Gastroesophageal sphincter (tissue), 4 donors: ENCODE measurements at regions not wholly inside any gene's neighbourhood (a gene's known extent, or its start where the extent isn't known, plus 50 kb on each side); places are given as distances from the start of the nearest gene placed in this dataset.

Source experiments
- ATAC-seq: fragments of 150-250 bp; one replicate; pipeline ENCODE4 v1.9.1; 2016; ENCODE audit warnings: mild to moderate bottlenecking, moderate library complexity
- H3K27ac ChIP-seq, 4 donors: fragments of 200-600 bp; sonication (generic) in 3 of 4; 1 replicate in 3 of 4; 2 replicates in 1 of 4; pipeline ENCODE4 v1.5.1; 2016 to 2019
- H3K27me3 ChIP-seq: fragments of 200-600 bp; sonication (generic); one replicate; pipeline ENCODE4 v1.5.1; 2019
- H3K36me3 ChIP-seq, 2 donors: fragments of 200-600 bp; sonication (generic); one replicate each; pipeline ENCODE4 v1.5.1; 2019; ENCODE audit warnings: control low read depth in 1 of 2
- H3K4me1 ChIP-seq, 3 donors: fragments of 200-600 bp; sonication (generic); 1 replicate in 2 of 3; 2 replicates in 1 of 3; pipeline ENCODE4 v1.5.1; 2016 to 2019; ENCODE audit warnings: control low read depth in 2 of 3
- H3K4me3 ChIP-seq, 2 donors: fragments of 200-600 bp; sonication (generic); one replicate each; pipeline ENCODE4 v1.5.1; 2019; ENCODE audit warnings: mild to moderate bottlenecking in 1 of 2, moderate library complexity in 1 of 2
- H3K9me3 ChIP-seq, 3 donors: fragments of 200-600 bp; sonication (generic); one replicate each; pipeline ENCODE4 v1.5.1; 2017 to 2019; ENCODE audit warnings: control low read depth in 2 of 3
- EP300 ChIP-seq: sonication (generic); formaldehyde crosslinking; IDR thresholded peaks from one replicate; pipeline ENCODE4 v1.6.1; 2017; ENCODE audit warnings: antibody characterized with exemption, mild to moderate bottlenecking
- POLR2A ChIP-seq, 2 donors: fragments of 450-650 bp; IDR thresholded peaks; one replicate each; pipeline ENCODE4 v1.6.1; 2017; ENCODE audit warnings: antibody characterized with exemption in 2 of 2, mild to moderate bottlenecking in 2 of 2, moderate library complexity in 1 of 2
- POLR2AphosphoS5 ChIP-seq: sonication (generic); formaldehyde crosslinking; IDR thresholded peaks from one replicate; pipeline ENCODE4 v1.6.1; 2017; ENCODE audit warnings: antibody characterized with exemption
- WGBS, 2 donors: methylation state at CpG; one replicate each; pipeline ENCODE4 v1.1.5; 2018; ENCODE audit warnings: low coverage in 1 of 2; 5-methylcytosine and 5-hydroxymethylcytosine counted together
- TF ChIP-seq, protein P1 (sequence below), 4 experiments: fragments of 200-600 bp in 2 of 4; fragments of 450-650 bp in 2 of 4; sonication (generic) in 1 of 4; IDR thresholded peaks; one replicate each; pipeline ENCODE4 v1.5.1; 2017 to 2019; ENCODE audit warnings: antibody characterized with exemption in 4 of 4, mild to moderate bottlenecking in 2 of 4, moderate library complexity in 2 of 4

DNA sequence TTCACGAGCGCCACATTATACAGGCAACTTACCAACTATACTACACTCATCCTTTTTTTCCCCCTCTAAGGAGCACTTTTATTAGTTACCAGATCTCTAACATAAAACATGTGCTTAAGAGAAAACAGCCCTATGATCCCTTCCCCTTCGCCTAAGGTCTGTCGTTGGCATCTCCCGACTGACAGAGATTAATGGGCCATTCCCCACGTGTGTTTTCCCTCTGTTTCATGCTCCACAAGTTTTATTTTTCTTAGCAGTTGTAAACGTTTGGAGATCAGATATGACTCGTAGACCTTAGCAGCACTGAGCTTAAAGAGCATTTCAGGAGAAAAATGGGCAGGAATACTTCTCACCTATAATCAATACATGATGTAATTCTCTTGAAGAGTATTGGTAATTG lies 51.4 kb upstream of the FZD10 start:
- H3K4me1 ChIP-seq: no peaks in the 10 kb centered on the region
- no peak overlapping the region for H3K4me3 ChIP-seq
- no peak overlapping the region for H3K27ac ChIP-seq
- H3K9me3 ChIP-seq: peaks cover 0 to 5% (median 0%) of the 10 kb centered on the region in 3 donors
- no peak for ATAC-seq
- WGBS, 2 donors: 41 to 46% methylated on average over 8 of the region's 8 CpGs
- TF ChIP-seq, protein P1, sequence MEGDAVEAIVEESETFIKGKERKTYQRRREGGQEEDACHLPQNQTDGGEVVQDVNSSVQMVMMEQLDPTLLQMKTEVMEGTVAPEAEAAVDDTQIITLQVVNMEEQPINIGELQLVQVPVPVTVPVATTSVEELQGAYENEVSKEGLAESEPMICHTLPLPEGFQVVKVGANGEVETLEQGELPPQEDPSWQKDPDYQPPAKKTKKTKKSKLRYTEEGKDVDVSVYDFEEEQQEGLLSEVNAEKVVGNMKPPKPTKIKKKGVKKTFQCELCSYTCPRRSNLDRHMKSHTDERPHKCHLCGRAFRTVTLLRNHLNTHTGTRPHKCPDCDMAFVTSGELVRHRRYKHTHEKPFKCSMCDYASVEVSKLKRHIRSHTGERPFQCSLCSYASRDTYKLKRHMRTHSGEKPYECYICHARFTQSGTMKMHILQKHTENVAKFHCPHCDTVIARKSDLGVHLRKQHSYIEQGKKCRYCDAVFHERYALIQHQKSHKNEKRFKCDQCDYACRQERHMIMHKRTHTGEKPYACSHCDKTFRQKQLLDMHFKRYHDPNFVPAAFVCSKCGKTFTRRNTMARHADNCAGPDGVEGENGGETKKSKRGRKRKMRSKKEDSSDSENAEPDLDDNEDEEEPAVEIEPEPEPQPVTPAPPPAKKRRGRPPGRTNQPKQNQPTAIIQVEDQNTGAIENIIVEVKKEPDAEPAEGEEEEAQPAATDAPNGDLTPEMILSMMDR (IDR thresholded peaks at IDR 0.05): no peak
- TF ChIP-seq POLR2AphosphoS5: no peak
- no peak for TF ChIP-seq POLR2A (IDR thresholded peaks at IDR 0.05)
- no peak for TF ChIP-seq EP300
- no peaks in the 10 kb centered on the region for H3K36me3 ChIP-seq
- peaks cover 62% of the 10 kb centered on the region for H3K27me3 ChIP-seq

DNA sequence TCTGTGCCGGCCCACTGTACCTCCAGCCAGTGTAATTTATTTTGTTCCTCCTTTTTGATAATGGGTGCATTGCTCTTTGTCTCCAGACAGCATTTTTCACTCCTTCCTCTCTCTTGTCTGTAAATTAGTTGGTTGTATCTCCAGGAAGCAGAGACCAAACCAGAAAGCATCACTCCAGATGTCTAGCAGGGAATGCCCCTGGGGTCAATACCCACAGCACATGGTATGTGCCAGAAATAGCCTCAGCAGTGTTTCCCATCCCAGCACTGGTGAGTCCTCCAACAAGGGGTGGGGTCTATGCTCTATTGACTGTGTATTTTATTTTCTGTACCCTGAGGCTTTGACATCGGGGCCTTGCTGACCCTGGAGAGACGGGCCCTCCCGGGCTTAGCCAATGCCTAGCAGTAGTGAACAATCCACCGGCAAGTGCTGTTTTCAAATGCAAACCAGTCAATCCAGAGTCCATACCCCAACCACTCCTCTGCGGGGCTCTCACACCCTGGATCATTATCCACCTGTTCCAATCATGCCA lies 50.2 kb upstream of the FZD10 start:
- no peak for ATAC-seq
- peaks cover 53% of the 10 kb centered on the region for H3K27me3 ChIP-seq
- no peak overlapping the region for H3K4me3 ChIP-seq
- WGBS, 2 donors: 67 to 83% methylated on average over 2 to 4 of the region's 6 CpGs
- no peak overlapping the region for H3K27ac ChIP-seq
- peaks cover 0 to 5% (median 0%) of the 10 kb centered on the region in 3 donors for H3K9me3 ChIP-seq
- no peak for TF ChIP-seq POLR2A (IDR thresholded peaks at IDR 0.05)
- TF ChIP-seq EP300: no peak
- TF ChIP-seq POLR2AphosphoS5: no peak
- TF ChIP-seq, protein P1 (IDR thresholded peaks at IDR 0.05): no peak
- no peaks in the 10 kb centered on the region for H3K4me1 ChIP-seq
- no peaks in the 10 kb centered on the region for H3K36me3 ChIP-seq
